ENCODE measurements at regions not wholly inside any gene's neighbourhood (a gene's known extent, or its start where the extent isn't known, plus 50 kb on each side); places are given as distances from the start of the nearest gene placed in this dataset.
A peak's percentile ranks its signal among the peaks of the same experiment; 100 is the strongest.
"Not testable (repeated sequence)": the region's sequence is repeated elsewhere in the genome, so short reads cannot be mapped to it uniquely, and the experiment has no call there.

DNA sequence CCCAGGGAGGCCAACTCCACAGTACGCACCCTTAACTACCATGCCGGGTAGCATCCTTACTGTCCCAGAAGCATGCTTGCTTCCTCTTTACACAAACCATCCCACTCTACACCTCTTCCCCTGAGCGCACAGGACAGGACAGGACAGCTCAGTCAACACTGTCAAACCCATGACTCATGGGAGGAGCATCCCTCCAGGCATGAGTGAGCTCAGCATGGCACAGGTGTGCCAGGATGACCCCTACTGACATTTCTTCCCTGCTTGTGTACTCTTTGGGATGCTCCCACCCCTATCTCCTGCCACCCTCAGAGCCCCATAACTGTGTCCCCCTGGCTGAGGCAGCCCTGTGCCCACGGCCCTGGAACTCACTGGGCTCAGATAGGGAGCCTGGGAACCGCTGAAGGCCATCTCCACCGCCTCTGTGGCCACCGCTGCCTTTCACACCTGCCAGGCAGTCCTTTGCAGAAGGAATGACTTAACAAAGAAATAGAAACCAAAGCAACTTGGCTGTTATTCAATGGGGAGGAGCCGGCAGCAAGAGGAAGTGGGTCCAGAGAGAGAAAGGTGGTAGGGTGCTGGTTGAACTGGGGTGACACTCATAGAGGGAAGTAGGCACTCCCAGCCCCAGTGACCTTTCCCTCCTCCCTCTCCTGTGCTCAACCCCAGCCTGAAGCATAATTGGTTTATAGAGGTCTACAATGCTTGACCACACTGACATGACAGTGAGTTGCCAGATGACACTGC lies 119.1 kb downstream of the CDRT15L2 start:
- peaks cover 19% of the 10 kb centered on the region for H3K4me1 Mint-ChIP-seq (ENCODE audit: insufficient read depth, unreplicated experiment)
- H3K27me3 Mint-ChIP-seq (ENCODE audit: insufficient read depth, unreplicated experiment); H3K4me3 Mint-ChIP-seq (ENCODE audit: unreplicated experiment); H3K27ac Mint-ChIP-seq (ENCODE audit: low read depth, unreplicated experiment); H3K36me3 Mint-ChIP-seq (ENCODE audit: insufficient read depth, unreplicated experiment); BruUV-seq (replicated peaks); POLR2A ChIA-PET; H3K9me3 Mint-ChIP-seq (ENCODE audit: unreplicated experiment); CTCF ChIA-PET; intact Hi-C loops (cut with micrococcal nuclease): not testable (repeated sequence)
- peak; percentile 62 for DNase-seq (ENCODE audit: unreplicated experiment)

DNA sequence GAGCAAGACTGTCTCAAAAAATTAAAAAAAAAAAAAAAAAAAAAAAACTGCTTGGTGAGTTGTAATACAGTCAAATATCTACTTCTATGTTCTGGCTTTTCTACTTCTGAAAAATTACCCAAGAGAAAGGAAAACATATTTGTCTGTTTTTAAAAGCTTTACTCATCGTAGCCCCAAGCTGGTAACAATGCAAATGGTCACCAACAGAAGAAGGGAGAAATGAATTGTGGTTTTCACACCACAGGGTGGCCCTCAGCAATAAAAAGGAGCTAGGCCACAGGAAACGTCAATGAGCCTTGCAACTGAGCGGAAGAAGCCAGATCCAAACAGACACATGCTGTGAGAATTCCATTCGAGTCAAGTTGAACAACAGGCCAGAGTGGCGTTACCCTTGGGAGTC lies 121.0 kb downstream of the CDRT15L2 start:
- peaks cover 19% of the 10 kb centered on the region for H3K4me1 Mint-ChIP-seq (ENCODE audit: insufficient read depth, unreplicated experiment)
- H3K9me3 Mint-ChIP-seq (ENCODE audit: unreplicated experiment); H3K27me3 Mint-ChIP-seq (ENCODE audit: insufficient read depth, unreplicated experiment); intact Hi-C loops (cut with micrococcal nuclease); CTCF ChIA-PET; H3K4me3 Mint-ChIP-seq (ENCODE audit: unreplicated experiment); BruUV-seq (replicated peaks); H3K36me3 Mint-ChIP-seq (ENCODE audit: insufficient read depth, unreplicated experiment); H3K27ac Mint-ChIP-seq (ENCODE audit: low read depth, unreplicated experiment); POLR2A ChIA-PET: not testable (repeated sequence)
- peak; percentile 62 for DNase-seq (ENCODE audit: unreplicated experiment)

DNA sequence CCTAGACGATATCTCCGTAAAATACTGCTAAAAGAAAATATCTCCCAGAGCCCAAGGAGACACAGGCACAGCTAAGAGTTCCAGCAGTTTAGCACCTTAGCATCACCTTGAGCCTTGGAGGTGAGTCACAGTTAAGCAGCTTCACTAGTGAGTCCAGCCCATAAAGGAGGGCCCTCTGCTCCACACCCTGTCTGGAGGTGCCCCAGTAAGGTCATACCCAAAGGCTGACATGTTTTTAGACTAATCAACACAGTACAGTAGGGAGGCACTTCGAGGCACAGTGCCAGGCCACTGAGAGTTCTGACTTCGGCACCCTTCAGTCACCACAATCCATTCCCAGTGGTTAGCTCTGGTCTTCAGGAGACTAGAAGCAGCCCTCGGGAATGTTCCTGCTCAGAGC lies 121.8 kb downstream of the CDRT15L2 start:
- H3K27me3 Mint-ChIP-seq (ENCODE audit: insufficient read depth, unreplicated experiment); H3K36me3 Mint-ChIP-seq (ENCODE audit: insufficient read depth, unreplicated experiment); H3K4me3 Mint-ChIP-seq (ENCODE audit: unreplicated experiment); H3K9me3 Mint-ChIP-seq (ENCODE audit: unreplicated experiment); CTCF ChIA-PET; H3K27ac Mint-ChIP-seq (ENCODE audit: low read depth, unreplicated experiment); intact Hi-C loops (cut with micrococcal nuclease); BruUV-seq (replicated peaks): not testable (repeated sequence)
- POLR2A ChIA-PET, result interaction anchor here (0.6 kb wide), 1 partner anchor 978 kb away, joined by 3 read pairs; no protein-coding TSS in a partner anchor
- peaks cover 19% of the 10 kb centered on the region for H3K4me1 Mint-ChIP-seq (ENCODE audit: insufficient read depth, unreplicated experiment)
- DNase-seq (ENCODE audit: unreplicated experiment), result peak; percentile 22

DNA sequence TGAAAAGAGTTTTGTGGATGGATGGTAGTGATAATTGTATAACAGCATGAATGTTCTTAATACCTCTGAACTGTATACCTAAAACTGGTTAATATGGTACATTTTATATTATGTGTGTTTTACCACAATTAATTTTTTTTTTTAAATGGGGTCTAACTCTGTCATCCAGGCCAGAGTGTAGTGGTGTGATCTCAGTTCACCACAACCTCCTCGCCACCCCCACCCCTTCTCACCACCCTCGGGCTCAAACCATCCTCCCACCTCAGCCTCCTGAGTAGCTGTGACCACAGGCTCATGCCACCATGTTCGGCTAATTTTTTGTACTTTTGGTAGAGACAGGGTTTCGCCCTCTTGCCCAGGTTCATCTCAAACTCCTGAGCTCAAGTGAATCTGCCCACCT lies 123.2 kb downstream of the CDRT15L2 start:
- intact Hi-C loops (cut with micrococcal nuclease), result no loop called here
- no peaks in the 10 kb centered on the region for H3K36me3 Mint-ChIP-seq (ENCODE audit: insufficient read depth, unreplicated experiment)
- BruUV-seq (replicated peaks), result no TSS peak
- no peak for TF ChIP-seq CTCF (IDR thresholded peaks at IDR 0.05; ENCODE audit: unreplicated experiment)
- no peaks in the 10 kb centered on the region for H3K9me3 Mint-ChIP-seq (ENCODE audit: unreplicated experiment)
- no peak for DNase-seq (ENCODE audit: unreplicated experiment)
- no peaks in the 10 kb centered on the region for H3K27me3 Mint-ChIP-seq (ENCODE audit: insufficient read depth, unreplicated experiment)
- POLR2A ChIA-PET, result no interaction called here
- H3K4me1 Mint-ChIP-seq (ENCODE audit: insufficient read depth, unreplicated experiment), result peaks cover 26% of the 10 kb centered on the region
- no peak overlapping the region for H3K27ac Mint-ChIP-seq (ENCODE audit: low read depth, unreplicated experiment)
- H3K4me3 Mint-ChIP-seq (ENCODE audit: unreplicated experiment), result no peak overlapping the region
- CTCF ChIA-PET, result no interaction called here

- peaks cover 22% of the 10 kb centered on the region for H3K4me1 Mint-ChIP-seq (ENCODE audit: insufficient read depth, unreplicated experiment)
- DNase-seq (ENCODE audit: unreplicated experiment), result no peak
- no peak overlapping the region for H3K27ac Mint-ChIP-seq (ENCODE audit: low read depth, unreplicated experiment)
- BruUV-seq (replicated peaks), result no TSS peak
- ChIA-PET CTCF (no interaction called here), POLR2A (no interaction called here)
- TF ChIP-seq CTCF (IDR thresholded peaks at IDR 0.05; ENCODE audit: unreplicated experiment), result no peak
- H3K36me3 Mint-ChIP-seq (ENCODE audit: insufficient read depth, unreplicated experiment), result no peaks in the 10 kb centered on the region
- H3K9me3 Mint-ChIP-seq (ENCODE audit: unreplicated experiment), result no peaks in the 10 kb centered on the region
- intact Hi-C loops (cut with micrococcal nuclease), result no loop called here
- H3K27me3 Mint-ChIP-seq (ENCODE audit: insufficient read depth, unreplicated experiment), result peaks cover under 1% of the 10 kb centered on the region
- H3K4me3 Mint-ChIP-seq (ENCODE audit: unreplicated experiment), result no peak overlapping the region
Observed at GRCh38 chr17:20703781-20704180, 124.3 kb downstream of the CDRT15L2 start.

DNA sequence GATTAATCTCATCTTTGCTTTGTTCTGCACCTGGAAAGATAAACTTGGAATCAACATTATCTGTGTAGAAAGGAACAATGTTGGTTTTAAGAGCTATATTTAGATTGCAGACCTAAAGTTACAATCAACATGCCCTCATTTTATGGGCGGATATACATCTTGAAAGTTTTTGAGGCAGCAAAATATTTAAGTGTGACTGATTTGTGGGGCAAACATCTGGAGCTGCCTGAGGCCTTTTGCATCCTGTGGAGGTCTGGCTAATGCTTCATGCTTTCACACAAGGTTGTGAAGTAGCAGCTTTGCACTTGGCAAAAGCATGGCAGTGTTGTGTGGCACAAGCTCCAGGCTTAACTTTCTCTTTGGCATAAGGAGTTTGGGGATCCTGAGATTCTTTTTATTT lies 125.7 kb downstream of the CDRT15L2 start:
- H3K4me3 Mint-ChIP-seq (ENCODE audit: unreplicated experiment); H3K36me3 Mint-ChIP-seq (ENCODE audit: insufficient read depth, unreplicated experiment); H3K27ac Mint-ChIP-seq (ENCODE audit: low read depth, unreplicated experiment); POLR2A ChIA-PET; DNase-seq (ENCODE audit: unreplicated experiment); CTCF ChIA-PET; BruUV-seq (replicated peaks); H3K9me3 Mint-ChIP-seq (ENCODE audit: unreplicated experiment); intact Hi-C loops (cut with micrococcal nuclease): not testable (repeated sequence)
- H3K27me3 Mint-ChIP-seq (ENCODE audit: insufficient read depth, unreplicated experiment), result peaks cover 11% of the 10 kb centered on the region
- H3K4me1 Mint-ChIP-seq (ENCODE audit: insufficient read depth, unreplicated experiment), result peaks cover 12% of the 10 kb centered on the region
